SK-N-SH (cell line): ENCODE measurements at regions not wholly inside any gene's neighbourhood (a gene's known extent, or its start where the extent isn't known, plus 50 kb on each side); places are given as distances from the start of the nearest gene placed in this dataset.

ENCODE experiments used
- CTCF ChIA-PET: fragments of 300-600, 350-600 bp; formaldehyde crosslinking; extraction: SDS; loops from one replicate; lab custom pipeline; 2021; lab: Yijun Ruan, JAX
- POLR2A ChIA-PET: fragments of 350-600 bp; sonication (Branson Sonifier 250); formaldehyde crosslinking; extraction: SDS; loops from one replicate; lab custom pipeline; 2020; ENCODE audit warnings: antibody characterized with exemption, inconsistent platforms; lab: Yijun Ruan, JAX
- DNase-seq: peaks from one replicate; pipeline ENCODE4 v3.0.0; 2012
- H2AFZ ChIP-seq: fragments of 200-600 bp; sonication (generic); 2 replicates; pipeline ENCODE4 v1.8.1; 2016; ENCODE audit warnings: antibody characterized with exemption, mild to moderate bottlenecking, low read depth
- H3F3A ChIP-seq: fragments of 200-600 bp; sonication (generic); replicated peaks from 2 replicates; pipeline ENCODE3; 2016; ENCODE audit warnings: antibody characterized with exemption, mild to moderate bottlenecking; ENCODE audit not compliant: insufficient read depth
- H3K27ac ChIP-seq, 2 experiments: fragments of 200-500 bp in 1 of 2; fragments of 200-600 bp in 1 of 2; sonication (Bioruptor generic) in 1 of 2; sonication (generic), shearing (Covaris generic) in 1 of 2; 2 replicates each; pipeline versions ENCODE4 v1.5.1 to v1.6.1; 2014 to 2016; ENCODE audit warnings: low read depth in 2 of 2, inconsistent platforms in 1 of 2, low read length in 1 of 2, mild to moderate bottlenecking in 1 of 2, mixed read lengths in 1 of 2
- H3K27me3 ChIP-seq: fragments of 200-600 bp; sonication (generic), shearing (Covaris generic); 2 replicates; pipeline ENCODE4 v1.6.1; 2016; ENCODE audit warnings: mixed run types; ENCODE audit not compliant: insufficient read depth
- H3K36me3 ChIP-seq, 2 experiments: fragments of 200-500 bp in 1 of 2; fragments of 200-600 bp in 1 of 2; sonication (Bioruptor generic) in 1 of 2; sonication (generic) in 1 of 2; replicated peaks in 1 of 2; 2 replicates each; pipeline versions ENCODE3 to v1.5.1; 2014 to 2016; ENCODE audit warnings: low read length in 1 of 2, mild to moderate bottlenecking in 1 of 2; ENCODE audit not compliant: insufficient read depth in 2 of 2, control insufficient read depth in 1 of 2
- H3K4me1 ChIP-seq, 2 experiments: fragments of 200-500 bp in 1 of 2; fragments of 200-600 bp in 1 of 2; sonication (Bioruptor generic) in 1 of 2; sonication (generic), shearing (Covaris generic) in 1 of 2; 2 replicates each; pipeline versions ENCODE4 v1.5.1 to v1.6.1; 2014 to 2016; ENCODE audit warnings: low read depth in 1 of 2, low read length in 1 of 2, mixed run types in 1 of 2; ENCODE audit not compliant: insufficient read depth in 2 of 2, control insufficient read depth in 1 of 2
- H3K4me2 ChIP-seq: fragments of 200-600 bp; sonication (generic), shearing (Covaris generic); 2 replicates; pipeline ENCODE4 v1.6.1; 2017; ENCODE audit warnings: mixed run types
- H3K4me3 ChIP-seq, 2 experiments: fragments of 200-500 bp in 1 of 2; fragments of 200-600 bp in 1 of 2; sonication (Bioruptor generic) in 1 of 2; sonication (generic), shearing (Covaris generic) in 1 of 2; 2 replicates each; pipeline versions ENCODE4 v1.5.1 to v1.8.1; 2014 to 2016; ENCODE audit warnings: low read depth in 2 of 2, inconsistent platforms in 1 of 2, low read length in 1 of 2, mild to moderate bottlenecking in 1 of 2, mixed read lengths in 1 of 2, moderate library complexity in 1 of 2
- H3K79me2 ChIP-seq: fragments of 200-600 bp; sonication (generic); 2 replicates; pipeline ENCODE4 v1.8.1; 2017; ENCODE audit warnings: mild to moderate bottlenecking; ENCODE audit not compliant: insufficient read depth
- H3K9ac ChIP-seq: fragments of 200-600 bp; sonication (generic); 2 replicates; pipeline ENCODE4 v1.6.1; 2017; ENCODE audit warnings: mixed run types
- H3K9me2 ChIP-seq: fragments of 200-600 bp; sonication (generic); 2 replicates; pipeline ENCODE4 v1.6.1; 2017; ENCODE audit warnings: mixed run types
- H3K9me3 ChIP-seq: fragments of 200-600 bp; sonication (generic); 2 replicates; pipeline ENCODE4 v1.6.1; 2017; ENCODE audit warnings: mixed run types, mild to moderate bottlenecking, moderate library complexity
- H4K20me1 ChIP-seq: fragments of 200-600 bp; sonication (generic); 2 replicates; pipeline ENCODE4 v1.6.1; 2017; ENCODE audit warnings: mild to moderate bottlenecking, mixed run types; ENCODE audit not compliant: insufficient read depth
- CHD2 ChIP-seq: fragments of 150-350 bp; IDR thresholded peaks from 2 replicates; pipeline ENCODE4 v1.6.1; 2018; ENCODE audit warnings: low read length; ENCODE audit not compliant: partially characterized antibody
- CTCF ChIP-seq: fragments of 200-600 bp; sonication (generic); IDR thresholded peaks from 2 replicates; pipeline ENCODE4 v1.6.1; 2017; ENCODE audit warnings: antibody characterized with exemption, mild to moderate bottlenecking, moderate library complexity
- ELF1 ChIP-seq: IDR thresholded peaks from 2 replicates; pipeline ENCODE4 v1.4.0; 2012
- EP300 ChIP-seq, 2 experiments: IDR thresholded peaks; 2 replicates each; pipeline versions ENCODE4 v1.4.0 to v1.6.1; 2012; ENCODE audit warnings: borderline replicate concordance in 1 of 2, low read depth in 1 of 2, low read length in 1 of 2
- EZH2phosphoT487 ChIP-seq: fragments of 200-600 bp; sonication (generic); IDR thresholded peaks from 2 replicates; pipeline ENCODE4 v1.6.1; 2017; ENCODE audit warnings: low read depth, mixed run types, mild to moderate bottlenecking, antibody characterized with exemption, moderate library complexity, borderline replicate concordance
- FOSL2 ChIP-seq: IDR thresholded peaks from 2 replicates; pipeline ENCODE4 v1.4.0; 2012; ENCODE audit warnings: low read depth, mild to moderate bottlenecking, moderate library complexity, borderline replicate concordance
- FOXJ3 ChIP-seq: sonication (generic); formaldehyde crosslinking; IDR thresholded peaks from 2 replicates; pipeline ENCODE4 v1.5.1; 2020; ENCODE audit warnings: mild to moderate bottlenecking, missing genetic modification reagents
- FOXM1 ChIP-seq: IDR thresholded peaks from 2 replicates; pipeline ENCODE4 v1.4.0; 2012; ENCODE audit warnings: low read depth, mild to moderate bottlenecking
- GATA2 ChIP-seq: sonication (generic); formaldehyde crosslinking; IDR thresholded peaks from 2 replicates; pipeline ENCODE4 v1.5.0; 2020; ENCODE audit warnings: mild to moderate bottlenecking, missing genetic modification reagents
- IRF3 ChIP-seq: fragments of 150-350 bp; IDR thresholded peaks from 2 replicates; pipeline ENCODE4 v1.6.1; 2016; ENCODE audit warnings: mild to moderate bottlenecking, low read depth, low read length
- JUND ChIP-seq: IDR thresholded peaks from 2 replicates; pipeline ENCODE4 v1.4.0; 2012
- MAX ChIP-seq: IDR thresholded peaks from 2 replicates; pipeline ENCODE4 v1.4.0; 2012; ENCODE audit warnings: low read depth
- MEF2A ChIP-seq: IDR thresholded peaks from 2 replicates; pipeline ENCODE4 v1.4.0; 2012; ENCODE audit warnings: low read depth, borderline replicate concordance
- MXI1 ChIP-seq: IDR thresholded peaks from 2 replicates; pipeline ENCODE4 v1.6.1; 2012; ENCODE audit warnings: mild to moderate bottlenecking, low read depth, low read length, improper control_type of control experiment
- NFIC ChIP-seq: IDR thresholded peaks from 2 replicates; pipeline ENCODE4 v1.4.0; 2012; ENCODE audit warnings: borderline replicate concordance
- NRF1 ChIP-seq: IDR thresholded peaks from 2 replicates; pipeline ENCODE4 v1.6.1; 2012; ENCODE audit warnings: low read depth, mild to moderate bottlenecking, low read length
- RAD21 ChIP-seq: IDR thresholded peaks from 2 replicates; pipeline ENCODE4 v1.6.1; 2012; ENCODE audit warnings: mild to moderate bottlenecking, low read length
- RCOR1 ChIP-seq: fragments of 150-350 bp; IDR thresholded peaks from 2 replicates; pipeline ENCODE4 v1.6.1; 2017; ENCODE audit warnings: antibody characterized with exemption, low read length
- REST ChIP-seq: IDR thresholded peaks from 2 replicates; pipeline ENCODE4 v1.6.1; 2012; ENCODE audit warnings: mild to moderate bottlenecking, low read depth, low read length, moderate library complexity
- SIN3A ChIP-seq: IDR thresholded peaks from 2 replicates; pipeline ENCODE4 v1.6.1; 2012; ENCODE audit warnings: low read depth, mild to moderate bottlenecking, low read length, moderate library complexity, borderline replicate concordance
- TAF1 ChIP-seq: IDR thresholded peaks from 2 replicates; pipeline ENCODE4 v1.6.1; 2012; ENCODE audit warnings: low read depth, mild to moderate bottlenecking, low read length, moderate library complexity, borderline replicate concordance
- TCF12 ChIP-seq: IDR thresholded peaks from 2 replicates; pipeline ENCODE4 v1.4.0; 2012
- TEAD4 ChIP-seq: IDR thresholded peaks from 2 replicates; pipeline ENCODE4 v1.4.0; 2012; ENCODE audit warnings: mild to moderate bottlenecking, borderline replicate concordance; ENCODE audit not compliant: insufficient read depth
- USF1 ChIP-seq: IDR thresholded peaks from 2 replicates; pipeline ENCODE4 v1.4.0; 2012; ENCODE audit warnings: low read depth, borderline replicate concordance
- YY1 ChIP-seq: IDR thresholded peaks from 2 replicates; pipeline ENCODE4 v1.4.0; 2012; ENCODE audit warnings: low read depth, mild to moderate bottlenecking
- WGBS: methylation state at CpG from one replicate; pipeline ENCODE4 v1.1.6; 2017; ENCODE audit warnings: low lambda C conversion rate; 5-methylcytosine and 5-hydroxymethylcytosine counted together
- TF ChIP-seq, protein P1 (sequence below): fragments of 150-350 bp; IDR thresholded peaks from 2 replicates; pipeline ENCODE4 v1.6.1; 2017; ENCODE audit warnings: antibody characterized with exemption, low read length, low read depth, borderline replicate concordance

GRCh38 chr3:148023994-148024393, 614.8 kb downstream of the ZIC1 start:
- Histone ChIP-seq H3K4me2 (0 out of 2 replicates have a peak overlapping the region, but pooled peaks have one; percentile 20), H3K36me3 (no peaks in the 10 kb centered on the region), H3K27me3 (no peaks in the 10 kb centered on the region), H4K20me1 (no peaks in the 10 kb centered on the region), H3K9me3 (no peaks in the 10 kb centered on the region), H3K4me1 (0 out of 4 replicates have a peak, but pooled peaks cover 0 to 13% of the 10 kb centered on the region in 2 experiments), H3K79me2 (no peaks in the 10 kb centered on the region), H3K27ac (peak overlapping the region in 1 of 2 experiments; percentile 87; a peak in 2 of 4 replicates), H3F3A (peaks cover 16% of the 10 kb centered on the region), H3K4me3 (no peak overlapping the region), H2AFZ (peak overlapping the region; percentile 66; the same call in 1 of the 2 replicates), H3K9me2 (no peaks in the 10 kb centered on the region), H3K9ac (no peak overlapping the region; the same call in 1 of the 2 replicates)
- DNase-seq = no peak
- POLR2A ChIA-PET = no interaction called here
- 21% methylated on average over 6 of the region's 6 CpGs for WGBS
- CTCF ChIA-PET = interaction anchor here (1.0 kb wide), 1 partner anchor 78 kb away, joined by 4 read pairs; no protein-coding TSS in a partner anchor
- peak; percentile 40; the same call in 1 of the 2 replicates for TF ChIP-seq MEF2A
- 0 out of 2 replicates have a peak, but pooled peaks have one; percentile 23 for TF ChIP-seq USF1
- peak; percentile 29; the same call in 1 of the 2 replicates for TF ChIP-seq REST
- peak; percentile 98 for TF ChIP-seq TCF12
- no peak for TF ChIP-seq FOXM1
- TF ChIP-seq NRF1 = no peak
- TF ChIP-seq CTCF = no peak
- no peak for TF ChIP-seq RAD21
- TF ChIP-seq JUND = peak; percentile 88
- TF ChIP-seq TEAD4 = peak; percentile 48; the same call in 1 of the 2 replicates
- TF ChIP-seq, protein P1, sequence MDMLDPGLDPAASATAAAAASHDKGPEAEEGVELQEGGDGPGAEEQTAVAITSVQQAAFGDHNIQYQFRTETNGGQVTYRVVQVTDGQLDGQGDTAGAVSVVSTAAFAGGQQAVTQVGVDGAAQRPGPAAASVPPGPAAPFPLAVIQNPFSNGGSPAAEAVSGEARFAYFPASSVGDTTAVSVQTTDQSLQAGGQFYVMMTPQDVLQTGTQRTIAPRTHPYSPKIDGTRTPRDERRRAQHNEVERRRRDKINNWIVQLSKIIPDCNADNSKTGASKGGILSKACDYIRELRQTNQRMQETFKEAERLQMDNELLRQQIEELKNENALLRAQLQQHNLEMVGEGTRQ = no peak
- peak; percentile 59 for TF ChIP-seq MAX
- no peak for TF ChIP-seq YY1
- peak; percentile 91 for TF ChIP-seq FOSL2
- TF ChIP-seq CHD2 = no peak
- TF ChIP-seq MXI1 = no peak
- TF ChIP-seq RCOR1 = no peak
- TF ChIP-seq GATA2 = no peak
- peak; percentile 83 for TF ChIP-seq NFIC
- TF ChIP-seq TAF1 = no peak
- peak; percentile 48; the same call in 1 of the 2 replicates for TF ChIP-seq SIN3A
- no peak for TF ChIP-seq IRF3
- TF ChIP-seq FOXJ3 (CRISPR knock-in tag) = no peak
- peak in 1 of 2 experiments; percentile 93; a peak in 2 of 4 replicates for TF ChIP-seq EP300 (IDR thresholded peaks at IDR 0.05; ENCODE audit: borderline replicate concordance in 1 of 2, low read depth in 1 of 2, low read length in 1 of 2)
- no peak for TF ChIP-seq EZH2phosphoT487
- TF ChIP-seq ELF1 = no peak
